CD4-positive, alpha-beta T cell treated with Interleukin-15 for 4 hours (primary cell): ENCODE measurements at regions not wholly inside any gene's neighbourhood (a gene's known extent, or its start where the extent isn't known, plus 50 kb on each side); places are given as distances from the start of the nearest gene placed in this dataset.

Experiments
- DNase-seq: peaks from one replicate; pipeline ENCODE4 v3.0.0-alpha.2; 2020; ENCODE audit warnings: low spot score

GRCh38 chr2:57711991-57712390 lies 334.6 kb upstream of the VRK2 start:
- no peak for DNase-seq

- DNase-seq: peak; percentile 25
Measured at GRCh38 chr2:57720728-57721627, 325.6 kb upstream of the VRK2 start.

DNA sequence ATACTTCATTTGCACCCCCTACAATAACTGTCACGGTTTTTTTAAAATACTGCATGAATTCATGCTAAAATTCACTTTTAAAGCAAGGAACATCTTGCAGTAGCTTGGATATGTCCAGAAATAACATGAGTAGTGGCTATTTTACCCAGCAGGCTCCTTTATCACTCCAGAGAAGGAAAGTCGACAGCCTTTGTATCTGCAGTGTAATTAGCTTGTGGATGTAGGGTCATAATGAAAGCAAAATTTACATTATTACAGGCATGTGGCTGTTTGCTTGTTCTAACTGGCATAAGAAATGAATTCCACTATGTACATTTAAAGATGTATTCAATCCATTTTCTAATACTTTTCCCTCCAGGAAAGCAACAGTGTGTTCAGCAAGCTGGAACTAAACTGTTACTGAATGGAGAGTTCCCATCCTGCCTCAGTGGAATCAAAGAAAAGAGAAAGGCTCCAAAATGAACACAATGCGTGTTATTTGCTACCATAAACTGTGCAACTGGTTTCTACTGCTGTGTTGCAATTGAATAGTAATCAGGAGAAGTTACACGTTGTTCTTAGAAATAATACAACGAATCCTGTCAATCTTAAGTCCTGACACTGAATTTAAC lies 321.2 kb upstream of the VRK2 start:
- DNase-seq: no peak

DNA sequence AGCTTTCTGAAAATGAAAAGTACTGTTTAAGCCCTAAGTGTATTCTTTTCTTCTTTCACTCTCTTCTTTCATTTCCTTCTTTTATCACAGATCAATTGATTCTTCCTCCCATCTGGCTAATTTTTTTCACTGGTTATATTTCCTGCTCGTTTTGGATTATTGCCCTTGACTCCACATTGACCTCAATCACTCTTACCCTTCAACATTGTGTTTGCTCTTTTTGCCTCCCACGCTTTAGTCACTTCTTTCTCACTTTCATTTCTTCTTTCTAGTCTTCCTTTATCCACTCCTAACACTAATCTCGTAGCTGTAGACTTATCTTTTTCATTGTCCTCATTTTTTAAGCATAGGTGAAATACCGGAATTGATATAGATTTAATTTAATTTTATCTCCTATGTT lies 320.3 kb upstream of the VRK2 start:
- no peak for DNase-seq

DNA sequence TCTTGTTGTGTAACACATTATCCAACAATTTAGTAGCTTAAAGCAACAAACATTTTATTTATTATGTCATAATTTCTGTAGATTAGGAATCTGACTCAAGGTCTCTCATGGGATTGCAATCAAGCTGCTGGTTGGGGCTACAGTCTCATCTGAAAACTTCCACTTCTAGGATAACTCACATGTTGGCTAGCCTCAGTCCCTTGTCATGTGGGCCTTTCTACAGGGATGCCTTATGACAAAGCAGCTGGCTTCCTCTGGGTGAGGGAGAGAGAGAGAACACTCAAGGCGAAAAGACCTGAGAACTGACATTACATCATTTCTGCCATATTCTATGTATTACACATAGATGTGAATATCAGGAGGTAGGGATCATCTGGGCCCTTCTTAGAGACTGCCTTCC lies 317.9 kb upstream of the VRK2 start:
- no peak for DNase-seq

DNA sequence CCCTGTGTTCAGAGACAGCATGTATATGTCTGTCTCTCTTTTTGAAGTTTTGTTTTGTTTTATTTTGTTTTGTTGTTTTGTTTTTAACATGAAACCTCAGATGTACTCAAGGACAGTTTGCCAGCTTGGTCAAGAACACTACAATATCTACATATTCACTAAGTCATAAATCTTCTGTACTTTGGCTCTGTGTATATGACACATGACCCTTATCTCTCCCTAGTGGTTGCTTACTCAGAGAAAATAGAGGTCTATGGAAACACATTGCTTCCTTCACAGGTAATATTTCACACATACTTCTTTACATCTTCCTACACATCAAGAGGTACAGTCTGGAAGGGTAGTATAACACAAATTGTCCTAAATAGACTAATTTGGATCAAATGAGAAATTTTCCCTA lies 312.6 kb upstream of the VRK2 start:
- DNase-seq: no peak

- no peak for DNase-seq
Measured at GRCh38 chr2:57740891-57741290, 305.7 kb upstream of the VRK2 start.

DNA sequence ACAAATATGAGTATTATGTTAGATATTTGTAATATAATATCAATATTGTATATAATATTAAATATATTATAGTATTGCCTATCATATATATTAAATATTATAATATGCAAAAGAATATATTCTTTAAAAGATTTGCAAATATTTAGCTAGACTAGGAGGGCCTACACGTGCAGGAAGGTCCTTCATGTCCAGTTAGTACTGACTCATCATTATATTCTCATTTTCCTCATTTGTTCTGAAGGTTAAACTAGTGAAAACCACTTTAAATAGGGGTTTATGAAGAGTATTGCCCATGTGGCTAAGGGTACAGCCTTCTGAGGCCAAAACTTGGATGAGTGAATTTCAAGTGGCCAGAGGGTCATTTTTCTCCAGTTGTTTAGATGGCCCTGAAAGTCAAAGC lies 293.0 kb upstream of the VRK2 start:
- DNase-seq: no peak

DNA sequence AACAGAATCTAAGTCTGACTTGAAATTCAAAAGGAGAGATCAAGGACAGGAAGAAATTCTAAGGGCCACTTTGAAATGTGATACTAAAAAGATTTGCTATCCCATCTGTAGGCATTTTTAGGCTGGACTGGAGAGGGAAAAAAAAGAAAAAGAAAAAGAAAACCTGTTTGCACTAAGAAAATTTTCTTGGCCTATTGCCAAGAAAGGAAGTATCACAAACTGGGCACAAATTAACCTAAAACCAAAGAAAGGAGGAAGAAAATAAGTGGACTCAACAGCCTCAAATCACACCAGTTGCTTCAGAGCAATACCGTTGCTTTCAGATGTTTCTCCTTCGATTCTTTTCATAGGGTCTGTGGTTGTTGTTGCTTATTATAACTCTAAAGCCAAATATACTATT lies 287.9 kb upstream of the VRK2 start:
- no peak for DNase-seq

DNA sequence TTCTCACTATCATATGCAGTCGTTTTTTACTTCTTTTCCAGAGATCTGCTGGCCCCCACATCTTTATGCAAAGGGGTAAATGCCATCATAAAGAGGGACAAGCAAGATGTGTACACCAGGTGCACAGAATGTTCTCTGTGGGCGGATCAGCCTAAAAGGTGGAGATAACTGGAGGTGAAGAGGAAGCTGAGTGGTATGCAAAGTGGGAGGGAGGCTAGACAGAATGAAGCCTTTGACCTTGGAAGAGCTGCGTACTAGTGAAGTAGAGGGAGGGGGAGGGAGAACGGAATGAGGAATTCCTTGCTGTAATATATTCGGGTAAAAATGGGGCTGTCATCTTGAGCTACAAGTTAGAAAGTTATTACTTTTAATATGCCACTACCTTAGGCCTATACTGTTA lies 287.5 kb upstream of the VRK2 start:
- no peak for DNase-seq

DNA sequence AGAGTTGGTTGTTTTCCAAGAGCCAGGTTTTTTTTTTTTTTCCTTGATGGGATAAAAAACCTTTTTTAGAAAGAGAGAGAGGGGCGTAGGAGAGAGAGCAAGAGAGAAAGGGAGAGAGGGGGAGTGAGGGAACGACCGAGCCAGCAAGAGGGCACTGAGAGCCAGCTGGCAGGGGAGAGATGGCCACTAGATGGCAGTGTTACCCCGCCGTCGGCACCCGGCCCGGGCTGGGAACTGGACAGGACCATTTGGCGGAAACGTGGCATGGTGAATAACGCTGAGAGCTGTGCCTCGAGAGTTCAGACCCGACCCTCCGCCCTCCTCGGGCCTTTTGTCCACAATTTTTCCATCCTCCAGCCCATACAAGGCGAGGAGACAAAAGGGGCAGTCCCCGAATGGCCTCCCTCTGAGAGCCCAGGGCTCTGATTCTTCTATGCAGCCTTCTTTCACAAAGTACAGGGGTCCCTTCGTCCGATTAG lies 286.7 kb upstream of the VRK2 start:
- peak; percentile 63 for DNase-seq

DNA sequence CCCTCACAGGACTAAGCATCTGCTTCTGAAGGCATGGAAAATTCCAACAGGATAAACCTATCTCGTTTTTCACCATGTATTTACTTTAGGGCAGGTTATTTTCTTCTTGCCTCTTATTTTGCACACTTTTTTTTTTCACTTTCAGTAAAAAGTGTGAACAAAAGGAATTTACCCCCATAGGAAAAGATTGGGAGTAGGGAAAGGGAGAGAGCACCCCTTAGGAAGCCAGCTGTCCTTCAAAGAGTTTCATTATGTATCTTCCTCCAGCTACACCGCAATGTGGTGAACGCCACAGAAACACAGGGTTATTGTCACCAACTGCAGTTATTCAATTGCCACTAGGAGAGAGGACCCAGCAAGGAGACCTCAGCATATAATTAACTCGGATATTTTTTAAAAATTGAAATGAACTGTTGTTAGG lies 286.2 kb upstream of the VRK2 start:
- DNase-seq: no peak

DNA sequence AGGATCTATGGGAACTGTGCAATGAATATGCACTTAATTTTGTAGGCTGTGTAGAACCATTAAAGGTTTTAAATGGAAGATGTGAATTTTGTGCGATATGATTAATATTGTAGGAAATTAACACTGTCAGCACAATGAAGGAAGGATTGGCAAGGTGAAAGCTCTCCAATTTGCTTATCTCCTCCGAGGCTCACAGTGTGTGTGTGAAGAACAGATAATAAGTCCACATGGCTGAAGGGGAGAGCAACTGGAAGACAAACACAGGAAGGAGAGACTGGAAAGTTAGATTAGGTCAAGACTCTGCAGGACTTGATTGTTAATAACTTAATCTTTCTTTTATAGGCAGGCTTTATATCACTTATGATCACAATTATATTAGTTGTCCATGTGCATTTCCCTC lies 269.7 kb upstream of the VRK2 start:
- DNase-seq: no peak

DNA sequence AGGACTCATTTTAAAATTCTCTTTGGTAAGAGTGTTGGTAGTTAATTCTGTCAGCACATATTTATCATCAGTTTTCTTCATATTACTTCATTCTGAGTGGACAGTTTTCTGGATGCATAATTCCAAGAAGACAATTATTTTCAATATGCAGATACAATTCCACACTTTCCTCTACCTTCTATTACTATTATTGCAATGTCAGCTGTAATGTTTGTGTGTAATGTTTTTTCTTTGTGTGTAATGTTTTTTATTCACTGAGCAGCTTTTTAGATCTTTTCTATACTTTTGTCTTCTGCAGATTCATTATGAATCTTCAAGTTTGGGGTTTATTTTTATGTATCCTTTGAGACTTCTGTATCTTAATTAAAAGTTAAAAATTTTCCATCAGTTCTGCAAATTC lies 264.0 kb upstream of the VRK2 start:
- no peak for DNase-seq

DNA sequence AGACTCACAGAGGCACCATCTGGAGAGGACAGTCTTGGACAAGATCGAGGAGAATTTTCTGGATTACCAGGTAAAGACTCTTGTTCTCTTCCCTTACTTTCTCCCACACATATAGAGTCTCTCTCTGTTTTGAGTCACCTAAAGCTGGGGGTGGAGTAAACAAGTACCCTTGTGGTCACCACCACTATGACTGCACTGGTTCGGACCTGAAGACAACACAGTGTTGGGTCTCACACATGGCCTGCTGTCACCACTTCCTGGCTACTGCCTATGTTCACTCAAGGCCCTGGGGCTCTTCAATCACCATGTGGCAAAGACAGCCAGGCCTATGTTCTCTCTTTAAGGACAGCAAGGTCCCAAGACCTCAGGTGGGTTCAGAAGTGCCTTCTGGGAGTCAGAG lies 253.3 kb upstream of the VRK2 start:
- no peak for DNase-seq

DNA sequence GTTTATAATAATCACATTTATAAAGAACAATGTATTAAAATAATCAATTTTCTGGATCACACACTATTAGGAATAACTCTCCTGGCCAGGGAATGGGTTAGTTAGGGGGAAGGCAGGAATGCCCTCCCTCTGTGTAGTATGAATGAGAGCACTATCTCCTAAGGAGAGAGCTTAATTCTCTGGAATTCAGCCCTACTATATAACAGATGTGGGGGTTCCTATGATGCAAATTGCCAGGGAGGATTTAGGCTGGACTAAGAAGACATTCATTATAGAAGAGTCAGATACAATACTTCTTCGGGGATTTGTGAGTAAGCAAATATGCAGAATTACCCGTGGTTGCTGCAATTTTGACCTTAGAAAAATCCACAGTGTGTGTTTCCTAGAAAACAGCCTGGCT lies 250.1 kb upstream of the VRK2 start:
- no peak for DNase-seq

DNA sequence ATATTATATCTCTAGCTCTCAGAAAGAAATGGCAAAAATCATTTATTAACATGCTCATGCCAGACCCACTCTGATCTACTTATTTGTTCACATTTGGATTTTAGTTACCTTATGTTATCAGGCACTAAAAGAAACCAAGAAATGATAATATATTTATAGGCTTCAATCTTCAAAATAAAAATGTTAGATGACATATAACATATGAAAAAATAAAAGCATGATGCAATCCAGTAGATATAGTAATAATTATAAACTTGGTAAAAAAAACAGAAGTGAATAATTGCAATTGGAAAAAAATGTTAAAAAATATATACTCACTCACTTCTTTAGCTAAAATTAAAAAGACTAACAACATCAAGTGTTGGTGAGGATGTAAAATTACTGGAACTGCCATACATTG lies 248.3 kb upstream of the VRK2 start:
- DNase-seq: no peak

DNA sequence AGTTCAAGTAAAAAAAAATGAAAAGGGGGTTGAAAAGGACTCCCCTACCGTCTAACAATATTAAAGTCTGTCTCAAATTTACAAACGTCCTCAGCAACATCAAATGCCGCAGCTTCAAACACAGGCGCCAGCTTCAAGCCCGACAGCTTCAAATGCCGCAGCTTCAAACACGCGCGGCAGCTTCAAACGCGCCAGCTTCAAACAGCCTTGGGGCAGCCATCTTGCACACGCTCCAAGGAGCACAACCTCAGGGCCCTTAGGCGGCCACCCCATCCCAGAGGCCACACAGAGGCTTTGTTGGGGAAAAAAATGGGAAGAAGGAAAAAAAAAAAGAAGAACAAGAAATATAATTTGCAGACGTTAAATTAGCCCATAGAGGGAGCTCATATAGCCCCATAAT lies 244.4 kb upstream of the VRK2 start:
- DNase-seq: no peak

GRCh38 chr2:57804971-57805370 lies 241.6 kb upstream of the VRK2 start:
- DNase-seq: no peak

- DNase-seq: no peak
Measured at GRCh38 chr2:57806449-57806968, 240.1 kb upstream of the VRK2 start.

GRCh38 chr2:57809230-57809629 lies 237.4 kb upstream of the VRK2 start:
- DNase-seq: no peak

DNA sequence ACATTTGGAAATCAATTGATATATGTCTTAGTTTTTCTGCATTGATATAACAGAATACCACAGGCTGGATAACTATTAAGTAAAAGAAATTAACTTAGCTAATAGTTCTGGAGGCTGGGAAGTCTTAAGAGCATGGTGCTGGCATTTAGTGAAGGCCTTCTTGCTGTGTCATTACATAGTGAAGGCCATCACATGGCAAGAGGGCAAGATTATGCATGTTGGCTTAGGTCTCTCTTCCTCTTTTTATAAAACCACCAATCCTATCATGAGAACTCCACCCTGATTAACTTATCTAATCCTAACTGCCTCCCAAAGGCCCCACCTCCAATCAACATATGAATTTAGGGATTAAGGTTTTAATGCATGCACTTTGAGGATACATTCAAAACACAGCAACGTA lies 225.5 kb upstream of the VRK2 start:
- DNase-seq: no peak

GRCh38 chr2:57828221-57828620 lies 218.4 kb upstream of the VRK2 start:
- DNase-seq: no peak
